ENCODE measurements at regions not wholly inside any gene's neighbourhood (a gene's known extent, or its start where the extent isn't known, plus 50 kb on each side); places are given as distances from the start of the nearest gene placed in this dataset.

- TF ChIP-seq RAD21 (IDR thresholded peaks at IDR 0.05; ENCODE audit: low read depth) (peak; percentile 75), FOXM1 (IDR thresholded peaks at IDR 0.05; ENCODE audit: borderline replicate concordance, low read depth) (no peak)
These were observed 203.1 kb upstream of the EDNRB start for GRCh38 chr13:78121459-78122348.

GRCh38 chr13:78121001-78121400 lies 202.4 kb upstream of the EDNRB start:
- no peak for TF ChIP-seq CEBPB (IDR thresholded peaks at IDR 0.05)
- TF ChIP-seq CREB1 (IDR thresholded peaks at IDR 0.05; ENCODE audit: low read depth) = no peak
- TF ChIP-seq NFIC (IDR thresholded peaks at IDR 0.05) = no peak
- no peak for TF ChIP-seq YY1 (IDR thresholded peaks at IDR 0.05; ENCODE audit: low read depth)
- no peak for TF ChIP-seq REST (IDR thresholded peaks at IDR 0.05; ENCODE audit: low read depth)
- no peak for TF ChIP-seq FOXM1 (IDR thresholded peaks at IDR 0.05; ENCODE audit: borderline replicate concordance, low read depth)
- TF ChIP-seq TAF1 (IDR thresholded peaks at IDR 0.05; ENCODE audit: low read depth) = no peak
- TF ChIP-seq TCF12 (IDR thresholded peaks at IDR 0.05; ENCODE audit: low read depth) = no peak
- TF ChIP-seq RAD21 (IDR thresholded peaks at IDR 0.05; ENCODE audit: low read depth) = no peak
- no peak for TF ChIP-seq MAX (IDR thresholded peaks at IDR 0.05)

GRCh38 chr13:78105656-78106055 lies 187.0 kb upstream of the EDNRB start:
- TF ChIP-seq TEAD4 (IDR thresholded peaks at IDR 0.05) (no peak), EP300 (IDR thresholded peaks at IDR 0.05; ENCODE audit: borderline replicate concordance) (no peak), REST (IDR thresholded peaks at IDR 0.05; ENCODE audit: low read depth) (no peak), NFIC (IDR thresholded peaks at IDR 0.05) (no peak), EGR1 (IDR thresholded peaks at IDR 0.05) (no peak), USF1 (IDR thresholded peaks at IDR 0.05) (no peak), CREB1 (IDR thresholded peaks at IDR 0.05; ENCODE audit: low read depth) (no peak), RAD21 (IDR thresholded peaks at IDR 0.05; ENCODE audit: low read depth) (no peak), FOXM1 (IDR thresholded peaks at IDR 0.05; ENCODE audit: borderline replicate concordance, low read depth) (no peak), TAF1 (IDR thresholded peaks at IDR 0.05; ENCODE audit: low read depth) (no peak), YY1 (IDR thresholded peaks at IDR 0.05; ENCODE audit: low read depth) (no peak), ZBTB7A (IDR thresholded peaks at IDR 0.05; ENCODE audit: low read depth) (no peak), TCF12 (IDR thresholded peaks at IDR 0.05; ENCODE audit: low read depth) (no peak)

- TF ChIP-seq ZBTB7A (IDR thresholded peaks at IDR 0.05; ENCODE audit: low read depth) = no peak
- TF ChIP-seq EGR1 (IDR thresholded peaks at IDR 0.05) = no peak
- no peak for TF ChIP-seq YY1 (IDR thresholded peaks at IDR 0.05; ENCODE audit: low read depth)
- TF ChIP-seq USF1 (IDR thresholded peaks at IDR 0.05) = no peak
These were observed 185.3 kb upstream of the EDNRB start for GRCh38 chr13:78103936-78104335.

- no peak for TF ChIP-seq MAX (IDR thresholded peaks at IDR 0.05)
- no peak for TF ChIP-seq TAF1 (IDR thresholded peaks at IDR 0.05; ENCODE audit: low read depth)
- no peak for TF ChIP-seq EGR1 (IDR thresholded peaks at IDR 0.05)
- TF ChIP-seq YY1 (IDR thresholded peaks at IDR 0.05; ENCODE audit: low read depth) = no peak
- no peak for TF ChIP-seq CREB1 (IDR thresholded peaks at IDR 0.05; ENCODE audit: low read depth)
These were observed 184.1 kb upstream of the EDNRB start for GRCh38 chr13:78102741-78103140.

GRCh38 chr13:78102121-78102677 lies 183.6 kb upstream of the EDNRB start:
- TF ChIP-seq TEAD4 (IDR thresholded peaks at IDR 0.05) (no peak), NFIC (IDR thresholded peaks at IDR 0.05) (no peak), RAD21 (IDR thresholded peaks at IDR 0.05; ENCODE audit: low read depth) (no peak), EGR1 (IDR thresholded peaks at IDR 0.05) (no peak), MAX (IDR thresholded peaks at IDR 0.05) (no peak), TAF1 (IDR thresholded peaks at IDR 0.05; ENCODE audit: low read depth) (no peak), TCF12 (IDR thresholded peaks at IDR 0.05; ENCODE audit: low read depth) (no peak), YY1 (IDR thresholded peaks at IDR 0.05; ENCODE audit: low read depth) (no peak), USF1 (IDR thresholded peaks at IDR 0.05) (no peak)
